ENCODE measurements at regions not wholly inside any gene's neighbourhood (a gene's known extent, or its start where the extent isn't known, plus 50 kb on each side); places are given as distances from the start of the nearest gene placed in this dataset.

GRCh38 chr9:20228096-20228495 lies 394.2 kb downstream of the MLLT3 start:
- TF ChIP-seq CTCF (IDR thresholded peaks at IDR 0.05) (no peak), POLR2A (IDR thresholded peaks at IDR 0.05) (no peak)

Data from suprapubic skin (tissue), 3 donors.